ENCODE measurements at regions not wholly inside any gene's neighbourhood (a gene's known extent, or its start where the extent isn't known, plus 50 kb on each side); places are given as distances from the start of the nearest gene placed in this dataset.

GRCh38 chr4:149144060-149144459 is 671.6 kb downstream of the IQCM start (continued):
- TF ChIP-seq, protein P1, sequence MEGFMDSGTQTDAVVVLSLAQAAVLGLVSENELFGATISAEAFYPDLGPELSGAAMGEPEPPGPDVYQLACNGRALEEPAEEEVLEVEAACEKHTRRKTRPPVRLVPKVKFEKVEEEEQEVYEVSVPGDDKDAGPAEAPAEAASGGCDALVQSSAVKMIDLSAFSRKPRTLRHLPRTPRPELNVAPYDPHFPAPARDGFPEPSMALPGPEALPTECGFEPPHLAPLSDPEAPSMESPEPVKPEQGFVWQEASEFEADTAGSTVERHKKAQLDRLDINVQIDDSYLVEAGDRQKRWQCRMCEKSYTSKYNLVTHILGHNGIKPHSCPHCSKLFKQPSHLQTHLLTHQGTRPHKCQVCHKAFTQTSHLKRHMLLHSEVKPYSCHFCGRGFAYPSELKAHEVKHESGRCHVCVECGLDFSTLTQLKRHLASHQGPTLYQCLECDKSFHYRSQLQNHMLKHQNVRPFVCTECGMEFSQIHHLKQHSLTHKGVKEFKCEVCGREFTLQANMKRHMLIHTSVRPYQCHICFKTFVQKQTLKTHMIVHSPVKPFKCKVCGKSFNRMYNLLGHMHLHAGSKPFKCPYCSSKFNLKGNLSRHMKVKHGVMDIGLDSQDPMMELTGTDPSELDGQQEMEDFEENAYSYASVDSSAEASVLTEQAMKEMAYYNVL (CRISPR knock-in tag; IDR thresholded peaks at IDR 0.05; ENCODE audit: borderline replicate concordance), result no peak

GRCh38 chr4:149141391-149141790 is 674.3 kb downstream of the IQCM start:
- DNase-seq (ENCODE audit: low spot score) (no peak), ATAC-seq (no peak), FAIRE-seq (no peak)
- intact Hi-C loops (cut with micrococcal nuclease; ENCODE audit: unreplicated experiment), result no loop called here
- H3K4me2 ChIP-seq (ENCODE audit: low read depth, low read length), result no peak overlapping the region
- POLR2A ChIA-PET, result no interaction called here
- no peak overlapping the region for H3K9ac ChIP-seq (ENCODE audit: insufficient read depth, low read depth, low read length)
- CTCF ChIA-PET (ENCODE audit: low intra/inter-chr PET ratio, low total read pairs), result no interaction called here
- no peak for TF ChIP-seq CBX1 (IDR thresholded peaks at IDR 0.05; ENCODE audit: low read depth)
- no peak for TF ChIP-seq ZFP1 (CRISPR knock-in tag; IDR thresholded peaks at IDR 0.05)
- TF ChIP-seq HDAC6 (IDR thresholded peaks at IDR 0.05; ENCODE audit: low read depth, low read length), result no peak
- TF ChIP-seq ZNF263 (CRISPR knock-in tag; IDR thresholded peaks at IDR 0.05), result no peak
- no peak for TF ChIP-seq MTF1 (CRISPR knock-in tag; IDR thresholded peaks at IDR 0.05)
- no peak for TF ChIP-seq FOXA1 (IDR thresholded peaks at IDR 0.05)
- no peak for TF ChIP-seq FOXA1 (CRISPR knock-in tag; IDR thresholded peaks at IDR 0.05)
- TF ChIP-seq BRCA1 (CRISPR knock-in tag; IDR thresholded peaks at IDR 0.05), result no peak
- no peak for TF ChIP-seq GABPA (IDR thresholded peaks at IDR 0.05; ENCODE audit: low read depth, low read length)
- TF ChIP-seq GABPA (CRISPR knock-in tag; IDR thresholded peaks at IDR 0.05; ENCODE audit: low read depth), result no peak
- no peak for TF ChIP-seq HOXA7 (CRISPR knock-in tag; IDR thresholded peaks at IDR 0.05)
- no peak for TF ChIP-seq SRSF1 (optimal IDR thresholded peaks at IDR 0.05; ENCODE audit: low read depth, low read length)
- no peak for TF ChIP-seq SRSF4 (IDR thresholded peaks at IDR 0.05; ENCODE audit: low read depth, low read length, poor library complexity, severe bottlenecking)
- TF ChIP-seq ZNF652 (CRISPR knock-in tag; IDR thresholded peaks at IDR 0.05; ENCODE audit: borderline replicate concordance, low read depth), result no peak
- TF ChIP-seq ZNF780A (CRISPR knock-in tag; IDR thresholded peaks at IDR 0.05), result no peak
- no peak for TF ChIP-seq PAWR (CRISPR knock-in tag; IDR thresholded peaks at IDR 0.05; ENCODE audit: borderline replicate concordance)
- no peak for TF ChIP-seq ZNF737 (CRISPR knock-in tag; IDR thresholded peaks at IDR 0.05; ENCODE audit: borderline replicate concordance)
- TF ChIP-seq SMAD3 (CRISPR knock-in tag; IDR thresholded peaks at IDR 0.05), result no peak
- TF ChIP-seq, protein P2, sequence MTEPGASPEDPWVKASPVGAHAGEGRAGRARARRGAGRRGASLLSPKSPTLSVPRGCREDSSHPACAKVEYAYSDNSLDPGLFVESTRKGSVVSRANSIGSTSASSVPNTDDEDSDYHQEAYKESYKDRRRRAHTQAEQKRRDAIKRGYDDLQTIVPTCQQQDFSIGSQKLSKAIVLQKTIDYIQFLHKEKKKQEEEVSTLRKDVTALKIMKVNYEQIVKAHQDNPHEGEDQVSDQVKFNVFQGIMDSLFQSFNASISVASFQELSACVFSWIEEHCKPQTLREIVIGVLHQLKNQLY (CRISPR knock-in tag; IDR thresholded peaks at IDR 0.05), result no peak
- TF ChIP-seq MXD3 (CRISPR knock-in tag; IDR thresholded peaks at IDR 0.05), result no peak
- TF ChIP-seq MAFG (CRISPR knock-in tag; IDR thresholded peaks at IDR 0.05), result no peak
- no peak for TF ChIP-seq ZFP36 (IDR thresholded peaks at IDR 0.05; ENCODE audit: borderline replicate concordance, low read depth, low read length, partially characterized antibody)
- H3K36me3 ChIP-seq (replicated peaks in 1 of 2; ENCODE audit: control insufficient read depth in 1 of 2, insufficient read depth in 2 of 2, low read length in 2 of 2), result no peaks in the 10 kb centered on the region
- H4K20me1 ChIP-seq (ENCODE audit: insufficient read depth, low read length), result no peaks in the 10 kb centered on the region
- H3K79me2 ChIP-seq (ENCODE audit: insufficient read depth, low read length), result no peaks in the 10 kb centered on the region
- no TSS peak for BruUV-seq (replicated peaks)
- WGBS (ENCODE audit: low lambda C conversion rate), result 8% methylated on average over 2 of the region's 2 CpGs
- H3K4me1 ChIP-seq (ENCODE audit: insufficient read depth, low read length), result no peaks in the 10 kb centered on the region
- peaks cover 48% of the 10 kb centered on the region for H3K9me3 ChIP-seq (ENCODE audit: low read length)
- no peak overlapping the region for H2AFZ ChIP-seq (ENCODE audit: low read length)
- no peaks in the 10 kb centered on the region; a peak in 1 of 5 replicates for H3K27me3 ChIP-seq (ENCODE audit: control insufficient read depth in 1 of 2, insufficient read depth in 2 of 2, low read length in 2 of 2)
- no peak overlapping the region for H3K4me3 ChIP-seq (replicated peaks in 1 of 3; ENCODE audit: insufficient read depth in 1 of 3, low read depth in 2 of 3, low read length in 3 of 3)
- no peak overlapping the region for H3K27ac ChIP-seq (ENCODE audit: extremely low read length, insufficient read depth, low read length)
- in situ Hi-C loops (cut with HindIII; ENCODE audit: extremely low pct_ligation_motif_present, low pct_unique_long_range_greater_than_20kb), result no loop called here

Data from HepG2 (cell line).